Activated naive CD4-positive, alpha-beta T cell treated with anti-CD3 and anti-CD28 coated beads, Interleukin-2, amount 50 U/mL, for 16 hours (primary cell): ENCODE measurements at regions not wholly inside any gene's neighbourhood (a gene's known extent, or its start where the extent isn't known, plus 50 kb on each side); places are given as distances from the start of the nearest gene placed in this dataset.

Source experiments
- DNase-seq: peaks from one replicate; pipeline ENCODE4 v3.0.0-alpha.2; 2020

DNA sequence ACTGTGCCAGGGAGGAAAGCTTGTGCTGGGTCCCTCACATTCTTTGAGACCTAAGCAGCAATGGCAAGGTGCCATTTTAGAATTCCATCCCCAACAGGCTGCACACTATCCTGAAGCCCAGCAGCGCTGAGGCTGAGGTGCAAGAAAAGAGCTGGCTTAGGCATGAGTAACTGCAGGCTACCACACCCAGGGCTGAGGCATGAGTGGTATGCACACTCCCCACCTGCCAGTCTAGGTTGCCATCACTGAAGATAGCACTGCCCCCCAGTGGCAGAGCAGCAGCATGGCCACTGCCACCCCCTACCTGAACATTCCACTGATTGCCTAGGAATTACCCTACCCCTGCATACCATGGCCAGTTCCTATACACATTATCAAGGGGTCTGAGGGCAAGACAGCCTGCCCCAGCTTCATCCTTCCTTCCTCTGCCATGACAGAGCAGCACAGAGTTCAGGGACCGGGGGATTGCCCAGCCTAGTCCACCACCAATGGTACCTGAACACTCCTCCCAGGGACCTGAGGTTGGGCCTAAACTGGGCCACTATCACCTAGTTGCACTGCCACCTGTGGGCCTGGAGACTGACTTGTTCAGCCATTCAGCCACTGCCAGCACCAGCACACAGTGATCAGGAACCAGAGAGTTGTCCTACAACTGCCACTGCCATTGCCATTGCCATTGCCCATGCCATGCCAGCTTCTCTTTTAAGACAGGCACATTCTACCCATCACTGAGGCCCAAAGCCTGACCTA, 129.8 kb downstream of the SATB1 start:
- DNase-seq = no peak

DNA sequence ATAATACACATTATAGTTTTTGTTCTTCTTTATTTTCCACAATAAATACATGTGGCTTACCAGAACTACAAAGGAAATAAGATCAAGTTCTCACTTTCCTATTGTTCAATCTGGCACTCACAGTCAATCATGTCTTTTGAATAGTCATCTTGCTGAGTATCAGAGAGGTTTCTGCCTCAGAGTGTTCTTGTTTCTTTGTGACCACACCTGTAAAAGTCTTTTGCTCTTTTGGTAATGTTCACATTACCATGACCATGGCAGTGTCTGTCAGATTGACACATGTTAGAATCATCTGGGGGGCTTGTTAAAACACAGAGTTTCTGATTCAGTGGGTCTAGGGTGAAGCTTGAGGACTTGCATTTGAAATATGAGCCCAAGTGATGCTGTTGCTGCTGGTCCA, 135.0 kb downstream of the SATB1 start:
- DNase-seq = no peak

DNA sequence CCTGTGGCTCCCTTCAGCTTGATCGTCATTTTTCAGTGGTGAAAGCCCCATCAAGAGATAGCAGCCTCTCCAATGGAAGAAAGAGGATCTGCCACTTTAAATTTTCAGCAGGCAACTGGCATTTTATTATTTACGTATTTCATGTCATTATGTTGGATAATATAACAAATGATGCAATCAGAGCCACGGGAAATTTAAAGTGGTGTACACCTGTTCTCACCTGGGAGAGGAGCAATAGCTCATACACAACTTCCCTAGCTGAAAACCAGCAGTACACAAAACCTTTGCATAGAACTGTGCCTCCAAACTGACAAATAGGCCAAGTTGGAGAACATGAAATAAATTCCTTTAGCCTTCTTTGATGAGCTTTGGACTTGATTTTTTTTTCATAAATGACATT, 136.9 kb downstream of the SATB1 start:
- DNase-seq = no peak

DNA sequence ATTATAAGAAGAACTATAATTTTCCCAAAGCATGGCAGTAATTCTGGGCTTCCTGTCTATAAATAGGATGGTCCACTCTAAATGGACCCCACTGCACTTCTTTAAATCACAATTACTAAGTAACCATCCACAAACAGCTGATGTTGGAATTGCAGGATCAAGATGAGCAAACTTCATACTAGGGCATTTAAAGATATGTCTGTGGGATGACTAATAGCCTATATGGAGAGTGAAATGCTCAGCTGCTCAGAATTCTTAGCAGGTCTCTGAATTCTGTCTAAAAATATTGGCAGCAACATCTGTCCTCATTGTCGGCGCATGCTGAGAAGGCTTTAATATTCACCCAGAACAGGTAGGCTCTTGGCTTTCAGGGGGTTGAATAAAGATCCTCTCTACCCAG, 140.4 kb downstream of the SATB1 start:
- DNase-seq = no peak

DNA sequence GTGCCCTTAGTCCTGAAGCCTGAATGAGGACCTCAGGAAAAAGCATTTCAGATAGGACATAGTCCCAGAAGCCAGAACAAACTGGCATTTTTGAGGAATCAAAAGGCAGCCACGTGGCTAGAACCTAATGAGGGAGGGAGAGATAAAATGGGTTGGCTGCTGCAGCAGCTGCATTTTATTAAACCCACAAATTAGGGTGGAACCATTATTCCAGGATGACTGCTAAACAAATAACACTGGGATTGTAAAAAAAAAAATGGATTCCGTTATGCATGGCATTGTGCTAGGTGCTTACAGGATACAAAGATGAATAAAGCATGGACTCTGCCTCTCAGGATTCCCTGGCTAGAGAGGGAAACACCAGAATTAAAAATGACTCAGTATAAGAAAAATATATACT, 141.5 kb downstream of the SATB1 start:
- DNase-seq = no peak

DNA sequence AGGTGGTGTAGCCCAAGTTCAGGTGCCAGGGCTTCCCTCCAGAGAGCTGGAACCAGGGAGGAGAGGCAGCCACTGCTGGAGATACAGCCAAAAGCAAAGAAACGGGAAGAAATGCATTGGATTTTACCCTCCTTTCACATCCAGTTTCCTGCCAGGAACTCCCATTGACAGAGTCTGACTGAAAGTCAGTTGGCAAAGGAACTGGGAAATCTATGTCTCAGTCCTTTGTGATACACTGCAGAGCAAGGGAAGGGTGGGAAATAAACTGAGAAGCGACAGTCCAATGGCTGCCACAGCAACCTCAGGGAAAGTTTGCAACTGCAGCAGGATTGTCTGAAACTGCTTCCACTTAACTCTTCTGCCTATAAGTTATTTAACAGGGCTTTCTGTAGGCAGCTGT, 142.6 kb downstream of the SATB1 start:
- no peak for DNase-seq

DNA sequence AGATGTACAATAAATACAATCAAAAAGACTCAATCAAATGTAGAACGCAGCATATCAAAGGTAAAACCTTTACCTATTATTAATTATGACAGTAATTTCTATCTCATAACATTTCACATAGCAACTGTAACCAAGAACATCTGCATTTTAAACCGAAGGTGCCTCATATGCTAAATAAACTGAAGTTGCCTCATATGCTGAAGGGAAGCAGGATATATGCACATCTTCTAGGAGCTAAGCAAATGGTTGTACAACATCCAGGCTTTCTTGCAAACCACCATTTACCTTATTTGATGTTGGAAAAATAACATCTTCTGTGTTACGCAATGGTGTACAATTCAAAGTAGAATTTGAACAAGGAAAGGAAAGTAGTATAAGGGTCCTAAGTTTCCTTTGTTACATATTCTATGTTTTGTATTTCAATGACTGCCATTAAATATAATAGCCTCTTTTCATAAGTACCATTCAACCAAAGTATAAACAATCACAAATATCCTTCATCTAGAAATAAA, 145.9 kb downstream of the SATB1 start:
- DNase-seq = no peak

DNA sequence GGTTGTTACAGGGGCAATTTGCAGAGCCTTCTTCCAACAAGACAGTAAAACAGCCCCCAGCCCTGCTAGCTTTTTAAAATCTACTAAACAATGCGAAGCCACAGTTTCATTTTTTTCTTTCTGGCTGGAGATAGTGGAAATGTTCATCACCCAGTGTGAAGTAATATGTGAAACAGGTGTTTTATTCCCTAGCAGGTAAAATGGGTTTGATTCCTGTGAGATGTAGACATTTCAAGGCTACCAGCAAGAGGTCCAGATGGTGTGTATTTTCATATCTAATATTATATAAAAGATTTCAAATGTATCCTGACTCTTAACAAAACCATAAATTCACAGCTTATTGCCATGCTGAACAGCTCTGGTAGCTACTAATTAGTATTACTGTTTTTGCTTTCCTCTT, 160.3 kb downstream of the SATB1 start:
- no peak for DNase-seq

DNA sequence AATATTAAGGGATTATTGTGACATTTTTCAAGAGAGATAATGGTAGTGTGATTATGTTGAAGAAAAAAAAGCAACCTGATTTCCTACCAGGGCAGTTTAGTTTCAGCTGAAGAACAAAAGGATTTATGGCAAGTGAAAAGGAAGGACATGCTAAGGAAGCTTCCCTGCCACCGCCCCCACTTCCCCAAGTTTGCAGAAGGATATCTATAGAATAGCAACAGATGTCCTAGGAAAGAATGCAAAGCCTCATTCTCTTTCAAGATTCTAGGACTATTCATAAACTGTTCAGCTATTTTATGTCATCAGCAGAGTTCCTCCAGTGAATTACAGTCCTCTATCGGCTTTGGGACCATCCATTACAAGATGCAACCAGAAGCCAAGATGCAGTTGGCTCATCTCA, 160.8 kb downstream of the SATB1 start:
- DNase-seq = no peak

DNA sequence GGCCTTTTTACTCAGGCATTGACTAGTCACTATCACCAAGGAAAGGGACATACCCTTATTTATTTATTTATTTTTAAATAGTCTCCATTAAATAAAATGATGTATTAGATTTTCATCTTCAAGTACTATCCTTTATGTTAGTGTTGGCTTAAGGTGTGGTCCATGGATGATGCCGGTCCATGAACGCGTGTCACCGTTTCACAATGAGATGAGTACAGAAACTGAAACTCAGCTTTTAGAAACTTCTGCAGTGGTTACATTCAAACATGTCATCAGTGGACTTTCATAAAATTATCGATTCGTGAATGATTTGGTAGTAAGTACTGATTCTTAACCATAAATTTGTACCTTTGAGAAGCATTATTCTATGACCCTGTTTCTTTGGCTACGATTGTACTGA, 166.6 kb downstream of the SATB1 start:
- DNase-seq = no peak

DNA sequence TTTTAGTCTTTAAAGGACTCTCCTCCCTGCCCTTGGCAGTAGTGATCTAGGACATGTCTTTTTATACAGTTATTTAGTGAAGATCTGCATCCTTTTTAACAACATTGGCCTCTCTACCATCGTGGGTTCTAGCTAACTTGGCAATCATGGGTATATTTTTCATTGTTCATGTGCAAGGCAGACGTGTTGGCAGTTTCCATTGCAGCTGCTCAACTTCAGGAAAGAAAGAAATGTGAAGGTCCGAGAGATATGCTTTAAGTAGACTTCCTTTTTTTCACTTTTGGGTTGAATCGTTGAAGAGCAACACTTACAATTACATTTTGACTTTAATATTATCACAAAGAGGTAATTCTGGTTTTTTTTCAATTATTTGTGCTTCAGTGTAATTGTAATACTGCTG, 172.6 kb downstream of the SATB1 start:
- DNase-seq = no peak

DNA sequence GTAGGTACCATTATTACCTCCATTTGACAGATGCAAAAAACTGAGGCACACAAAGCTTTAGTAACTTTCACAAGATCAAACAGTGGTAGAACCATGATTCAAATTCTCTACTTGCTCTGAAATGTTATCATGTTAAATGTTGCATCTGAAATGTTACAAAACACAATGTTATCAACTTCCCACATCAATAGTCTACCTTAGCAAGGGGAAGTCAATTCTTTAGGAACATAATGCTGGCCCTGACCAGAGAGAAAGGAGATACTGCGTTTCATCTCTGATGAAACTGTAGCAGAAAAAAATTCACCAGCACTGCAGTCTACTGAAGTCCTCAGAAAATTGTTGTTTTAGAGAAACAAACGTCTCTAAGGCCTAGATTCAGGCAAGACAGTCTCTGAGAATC, 174.1 kb downstream of the SATB1 start:
- DNase-seq = no peak

DNA sequence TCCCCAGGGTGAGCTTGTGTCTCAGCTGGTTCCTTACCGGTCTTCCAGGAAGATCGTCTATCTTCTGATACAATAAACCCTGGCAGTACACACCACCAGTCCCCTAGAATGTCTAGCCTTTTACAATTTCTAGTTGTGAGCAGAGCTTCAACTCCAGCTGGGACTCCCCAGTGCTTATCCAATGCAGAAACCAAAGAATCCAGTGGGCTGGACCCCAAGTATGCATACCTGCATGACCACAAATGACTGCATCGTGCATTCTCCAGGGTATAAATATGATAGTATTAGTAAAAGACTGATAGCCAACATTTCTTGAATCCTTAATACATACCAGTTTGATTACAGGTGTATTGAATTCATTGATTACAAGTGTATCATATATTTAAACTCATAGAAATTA, 176.0 kb downstream of the SATB1 start:
- no peak for DNase-seq

DNA sequence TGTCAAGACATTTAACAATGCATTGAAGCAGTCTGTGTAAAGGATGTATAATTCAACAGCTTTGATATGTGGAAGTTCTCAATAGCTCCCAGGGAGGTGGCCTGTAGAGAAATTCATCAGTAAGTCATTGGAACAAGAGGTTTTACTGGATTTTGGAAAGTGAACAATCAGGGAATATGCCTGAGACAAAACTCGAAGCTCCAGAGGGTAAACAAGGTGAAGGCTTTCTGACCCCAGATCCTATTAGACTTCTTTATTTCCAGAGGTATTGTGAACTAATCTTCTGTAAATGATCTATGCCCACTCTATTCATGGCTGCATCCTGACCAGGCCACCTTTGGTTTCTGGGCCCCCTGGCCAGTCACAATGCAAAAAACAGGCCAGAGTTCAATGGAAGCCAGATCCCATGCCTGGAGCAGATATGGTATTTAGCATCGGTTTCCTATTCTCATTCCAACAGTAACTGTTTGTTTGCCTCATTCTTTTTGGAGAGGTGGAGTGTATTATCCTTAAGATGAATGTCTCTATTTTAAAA, 177.3 kb downstream of the SATB1 start:
- DNase-seq = no peak

DNA sequence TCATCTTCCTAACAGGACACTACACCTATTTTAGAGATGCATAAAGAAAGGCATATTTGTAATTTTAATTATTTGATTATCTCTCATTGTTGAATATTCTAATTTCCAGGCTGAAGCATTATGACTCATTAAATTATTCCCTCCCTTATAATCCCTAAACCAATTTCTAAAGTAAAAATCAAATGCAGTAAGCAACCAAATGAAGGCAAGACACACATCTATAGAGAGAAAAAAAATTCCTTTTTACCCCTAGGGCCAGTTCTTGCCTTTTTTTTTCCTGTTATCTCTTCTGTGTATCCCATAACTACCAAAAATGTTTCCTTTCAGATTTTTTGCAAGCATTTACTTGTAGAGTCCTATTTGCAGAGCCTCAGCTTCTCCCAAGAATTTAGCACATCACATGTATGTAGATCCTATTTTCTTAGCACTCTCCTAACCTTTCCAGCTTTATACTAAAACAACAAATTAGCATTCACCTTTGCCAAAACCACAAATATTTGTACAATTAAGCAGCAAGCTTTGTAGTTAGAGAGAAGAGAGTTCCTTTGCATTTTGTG, 177.9 kb downstream of the SATB1 start:
- no peak for DNase-seq

DNA sequence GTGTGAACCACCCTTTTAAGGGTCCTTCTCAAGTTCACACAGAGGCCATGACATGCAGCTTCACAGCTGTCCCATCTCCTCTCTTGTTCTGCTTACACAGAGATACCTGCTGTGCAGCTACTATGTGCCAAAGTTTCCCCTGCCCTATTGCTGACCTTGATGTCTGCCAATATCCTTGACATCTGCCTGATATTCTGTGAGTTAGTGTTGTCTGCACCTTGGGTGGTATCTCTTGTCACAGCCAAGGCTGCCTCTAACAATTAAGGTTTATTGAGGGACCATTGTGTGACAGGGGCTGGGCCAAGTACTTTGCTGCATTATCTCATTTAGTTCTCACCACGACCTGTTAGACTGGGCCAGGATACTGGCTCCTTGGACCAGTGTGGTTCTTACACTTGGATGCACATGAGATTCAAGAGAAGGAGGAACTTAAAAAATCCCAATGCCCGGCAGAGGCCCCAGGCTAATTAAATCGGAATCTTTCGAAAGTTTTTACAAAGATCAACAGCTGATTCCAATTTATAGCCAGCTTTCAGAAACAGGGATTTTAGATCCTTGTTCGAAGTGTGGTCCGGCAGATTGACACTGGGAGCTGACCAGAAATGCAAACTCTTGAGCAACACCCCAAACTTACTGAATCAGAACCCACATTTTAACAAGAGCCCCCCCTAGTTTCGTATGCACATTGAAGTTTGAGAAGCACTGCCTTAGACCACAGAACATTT, 178.6 kb downstream of the SATB1 start:
- DNase-seq = no peak

DNA sequence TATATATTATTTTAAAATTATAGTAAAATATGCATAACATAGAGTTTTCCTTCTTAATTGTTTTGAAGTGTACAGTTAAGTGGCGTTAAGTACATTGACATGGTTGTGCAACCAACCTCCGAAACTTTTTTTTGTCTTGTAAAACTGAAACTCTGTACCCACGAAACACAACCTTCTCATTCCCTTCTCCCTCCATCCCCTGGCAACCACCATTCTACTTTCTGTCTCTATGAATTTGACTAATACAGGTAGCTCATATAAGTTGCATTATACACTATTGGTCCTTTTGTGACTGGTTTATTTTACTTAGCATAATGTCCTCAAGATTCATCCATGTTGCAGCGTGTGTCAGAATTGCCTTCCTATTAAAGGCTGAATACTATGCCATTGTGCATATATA, 179.4 kb downstream of the SATB1 start:
- DNase-seq = no peak

DNA sequence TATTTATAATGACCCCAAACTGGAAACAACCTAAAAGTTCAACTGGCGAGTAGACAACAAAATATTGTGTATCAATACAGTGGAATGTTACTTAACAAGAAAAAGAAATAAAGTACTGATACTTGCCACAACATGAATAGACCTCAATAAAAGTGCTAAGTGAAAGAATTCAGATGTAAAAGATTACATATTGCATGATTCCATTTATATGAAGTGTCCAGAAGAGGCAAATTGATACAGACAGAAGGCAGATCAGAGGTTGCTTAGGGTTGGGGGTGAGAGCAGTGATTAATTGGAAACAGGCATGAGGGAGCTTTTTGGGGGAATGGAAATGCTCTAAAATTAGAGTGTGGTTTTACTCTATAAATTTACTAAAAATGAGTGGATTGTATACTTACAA, 183.3 kb downstream of the SATB1 start:
- DNase-seq = no peak

DNA sequence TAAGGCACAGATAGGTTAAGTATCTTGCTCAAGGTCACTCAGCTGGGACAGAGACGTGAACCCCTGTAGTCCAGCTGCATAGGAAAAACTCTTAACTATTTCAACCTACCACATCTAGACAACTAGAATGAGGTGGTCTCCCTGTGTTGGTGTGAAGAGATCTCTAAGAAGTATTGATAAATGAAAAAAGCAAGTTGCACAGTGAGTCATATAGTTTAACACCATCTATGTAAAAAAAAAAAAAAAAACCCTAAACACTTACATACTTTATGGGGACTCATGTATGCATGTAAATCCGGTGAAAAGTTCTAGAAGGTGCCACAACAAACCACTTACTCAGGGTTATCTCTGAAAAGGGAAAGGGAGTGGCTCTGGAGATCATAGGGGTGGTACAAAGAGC, 185.5 kb downstream of the SATB1 start:
- DNase-seq = no peak

DNA sequence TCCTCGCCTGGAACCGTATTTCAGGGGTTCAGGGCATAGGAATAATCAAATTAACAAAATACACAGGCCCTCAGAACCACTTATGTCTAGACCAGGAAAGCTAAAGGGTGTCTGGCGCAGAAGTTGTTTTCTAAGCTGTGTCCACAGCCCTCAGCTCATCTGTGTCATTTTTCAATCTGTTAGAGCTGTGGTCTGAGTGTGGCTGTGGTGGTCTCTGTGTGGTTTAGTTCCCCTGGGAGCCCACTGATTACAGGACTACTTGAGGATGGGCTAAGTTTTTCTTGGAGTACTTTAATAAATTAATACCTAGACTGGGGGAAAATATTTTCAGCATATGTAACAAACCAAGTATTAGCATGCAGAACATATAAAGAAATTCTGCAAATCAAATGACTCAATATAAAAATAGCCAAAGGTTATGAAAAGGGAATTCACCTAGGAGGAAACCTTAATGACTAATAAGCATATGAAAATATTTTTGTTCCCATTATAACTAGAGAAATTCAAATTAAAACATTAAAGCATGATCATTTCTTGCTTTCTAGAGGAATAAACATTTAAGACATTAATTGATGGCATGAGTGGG, 186.3 kb downstream of the SATB1 start:
- no peak for DNase-seq

DNA sequence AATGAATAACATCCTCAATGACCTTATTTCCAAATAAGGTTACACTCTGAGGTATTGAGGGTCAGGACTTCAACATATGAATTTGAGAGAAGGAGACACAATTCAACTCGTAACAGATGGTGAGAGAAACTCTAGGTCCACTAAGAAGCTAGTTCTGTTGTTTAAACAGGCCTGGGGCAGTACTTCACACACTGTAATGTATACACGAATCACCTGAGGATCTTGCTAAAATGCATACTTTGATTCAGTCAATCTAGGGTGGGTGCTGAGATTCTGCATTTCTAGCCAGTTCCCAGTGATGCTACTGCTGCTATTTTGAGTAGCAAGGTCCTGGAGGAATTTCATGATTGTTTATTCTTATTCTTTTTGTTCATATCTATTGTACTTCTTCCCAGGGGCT, 186.8 kb downstream of the SATB1 start:
- DNase-seq = no peak

DNA sequence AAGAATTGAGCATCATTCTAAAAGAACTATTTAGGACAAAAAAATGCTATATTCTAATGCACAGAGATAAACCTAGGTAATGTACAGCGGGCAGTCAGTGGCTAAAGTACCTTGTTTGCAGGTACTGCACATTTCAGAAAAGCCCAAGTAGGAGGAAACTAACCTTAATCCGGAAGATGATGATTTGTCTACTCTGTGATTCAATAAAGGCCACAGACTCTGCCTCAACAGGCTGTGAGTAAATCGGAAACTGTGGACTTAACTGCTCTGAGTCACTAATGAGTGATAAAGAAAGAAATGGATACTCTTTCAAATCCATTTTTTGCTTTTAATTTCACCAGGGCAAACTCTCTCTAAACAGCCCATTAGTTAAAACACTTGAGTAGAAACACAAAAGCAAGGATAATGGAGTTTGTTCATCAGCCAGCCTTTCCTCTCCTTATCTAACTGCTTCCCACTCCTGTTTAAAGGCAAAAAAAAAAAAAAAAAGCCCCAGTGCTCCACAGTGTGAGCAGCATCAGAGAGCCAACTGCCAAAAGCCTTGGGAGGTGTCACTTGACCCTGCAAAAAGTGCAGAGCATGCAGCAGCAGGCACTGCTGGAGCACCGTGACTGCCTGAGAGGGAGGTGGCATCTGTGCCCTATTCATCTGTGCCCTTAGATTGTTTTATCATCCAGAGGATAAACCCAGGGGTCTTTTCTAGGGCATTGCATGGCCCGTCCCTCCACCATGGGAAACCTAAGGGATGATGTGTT, 187.7 kb downstream of the SATB1 start:
- DNase-seq = no peak

DNA sequence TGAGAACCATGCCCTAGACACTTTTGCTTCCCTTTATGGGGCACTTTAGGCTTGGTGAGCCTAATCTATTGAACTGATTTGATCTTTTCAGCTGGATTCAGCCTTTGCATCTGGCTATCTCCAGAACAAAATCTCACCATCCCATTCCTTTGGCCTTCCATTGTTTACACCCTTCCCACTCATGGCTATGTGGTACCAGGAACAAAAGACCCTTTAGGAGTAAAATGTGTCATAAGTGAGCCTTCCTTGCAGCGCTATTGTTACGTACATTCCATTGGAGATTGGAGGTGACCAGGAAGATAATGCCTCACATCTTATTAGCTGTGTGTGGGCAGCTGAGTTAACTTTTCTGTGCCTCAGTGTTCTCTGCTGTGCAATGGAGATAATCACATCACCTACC, 188.4 kb downstream of the SATB1 start:
- DNase-seq = no peak
